ENCODE measurements at regions not wholly inside any gene's neighbourhood (a gene's known extent, or its start where the extent isn't known, plus 50 kb on each side); places are given as distances from the start of the nearest gene placed in this dataset.

DNA sequence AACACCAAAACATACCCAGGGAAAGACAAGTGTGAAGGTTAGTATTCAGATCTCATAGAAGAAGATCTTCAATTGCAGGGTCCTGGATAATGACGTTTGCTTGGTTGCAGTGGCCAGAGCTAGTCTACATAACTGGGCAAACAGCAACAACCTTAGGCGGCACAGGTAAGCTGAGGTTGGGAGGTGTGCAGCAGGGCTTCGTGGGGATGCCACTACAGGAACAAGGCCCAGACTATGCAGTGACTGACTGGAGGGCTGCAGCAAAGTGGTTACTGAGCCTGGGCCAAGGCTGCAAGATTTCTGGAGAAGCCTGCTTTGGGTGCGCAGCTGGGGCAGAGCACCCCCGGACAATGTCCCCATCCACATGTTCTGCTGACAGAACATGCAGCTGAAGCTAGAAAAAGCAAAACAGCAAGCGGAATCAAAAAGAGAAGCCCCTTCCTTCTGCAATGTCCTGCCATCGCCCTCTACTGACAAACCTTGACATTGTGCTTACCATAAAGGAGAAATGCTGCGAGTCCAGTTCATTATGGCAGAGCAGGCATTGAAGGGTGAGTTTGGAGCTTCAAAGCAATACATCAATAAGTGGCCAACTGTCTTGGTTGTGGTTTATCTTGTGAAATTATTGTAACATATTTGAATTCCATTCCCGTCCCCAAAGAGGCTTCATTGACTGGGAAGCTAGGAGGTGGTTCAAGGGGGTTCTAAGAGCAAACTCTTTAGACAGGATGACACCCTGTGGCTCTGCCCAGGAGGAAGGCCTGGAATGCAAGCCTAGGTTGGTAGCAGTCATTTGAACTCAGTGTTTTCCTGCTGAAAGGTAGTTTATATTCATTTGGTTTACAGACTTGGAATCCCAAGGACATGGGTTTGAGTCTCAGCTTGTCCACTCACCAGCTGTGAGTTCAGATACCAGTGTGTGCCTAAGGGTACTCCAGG, 217.0 kb downstream of the PDCD6IP start:
- no peak for TF ChIP-seq POLR2AphosphoS5 (IDR thresholded peaks at IDR 0.05; ENCODE audit: low read depth, low read length)
- FAIRE-seq (no peak), DNase-seq (ENCODE audit: insufficient read length, low spot score) (no peak)

DNA sequence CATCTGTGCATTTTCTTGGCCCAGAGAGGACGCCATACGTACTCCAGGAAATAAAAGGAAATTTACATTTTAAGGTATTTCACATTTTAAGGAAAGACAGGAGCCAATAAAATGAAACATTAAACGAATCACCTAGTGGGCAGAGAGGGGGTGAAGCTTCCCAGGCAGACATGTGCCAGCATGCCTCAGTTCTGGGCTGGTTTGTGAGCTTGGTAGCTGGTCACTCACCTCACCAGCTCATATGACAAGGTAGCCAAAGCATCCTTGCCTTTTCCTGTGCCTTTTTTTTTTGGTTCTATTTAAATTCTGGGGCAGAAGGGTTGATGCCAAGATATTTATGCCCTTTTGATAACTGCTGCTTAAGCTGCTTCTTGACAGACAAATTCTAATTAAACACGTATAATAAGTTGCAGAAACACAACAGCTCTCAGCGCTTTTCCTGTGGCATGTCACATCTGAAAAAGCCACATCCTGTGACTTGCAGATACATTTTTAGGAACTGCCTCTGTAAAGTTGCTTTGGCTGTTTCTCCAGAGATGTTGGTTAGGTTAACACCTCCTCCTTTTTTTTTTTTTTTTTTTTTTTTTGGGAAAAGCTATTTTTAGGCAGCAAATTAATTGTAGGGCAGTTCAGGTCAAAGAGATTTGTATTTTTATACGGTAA, 218.6 kb downstream of the PDCD6IP start:
- no peak for TF ChIP-seq PAX5 (IDR thresholded peaks at IDR 0.05; ENCODE audit: insufficient read depth, low read length, severe bottlenecking)
- TF ChIP-seq SPI1 (IDR thresholded peaks at IDR 0.05; ENCODE audit: low read depth, low read length), result 0 out of 2 replicates have a peak, but pooled peaks have one; percentile 20
- no peak for DNase-seq (ENCODE audit: insufficient read length, low spot score)
- no peak for FAIRE-seq

DNA sequence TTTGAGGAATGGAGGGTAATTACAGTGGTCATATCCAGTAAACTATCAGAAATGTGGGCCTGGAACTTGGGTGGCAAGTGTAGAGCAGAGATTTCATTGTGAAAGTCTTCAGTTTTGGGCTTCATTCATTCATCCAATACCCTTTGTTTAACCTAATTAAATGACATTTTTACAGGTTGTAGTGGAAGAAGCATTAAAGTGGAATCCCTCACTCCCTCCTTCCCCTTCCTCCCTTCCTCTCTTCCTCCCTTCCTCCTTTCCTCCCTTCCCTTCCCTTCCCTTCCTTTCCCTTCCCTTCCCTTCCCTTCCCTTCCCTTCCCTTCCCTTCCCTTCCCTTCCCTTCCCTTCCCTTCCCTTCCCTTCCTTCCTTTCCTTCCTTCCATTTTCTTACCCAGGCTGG, 219.3 kb downstream of the PDCD6IP start:
- TF ChIP-seq TAF1 (IDR thresholded peaks at IDR 0.05; ENCODE audit: low read depth, low read length) (no peak), SPI1 (IDR thresholded peaks at IDR 0.05; ENCODE audit: low read depth, low read length) (no peak), POLR2AphosphoS5 (IDR thresholded peaks at IDR 0.05; ENCODE audit: low read depth, low read length) (no peak), PAX5 (IDR thresholded peaks at IDR 0.05; ENCODE audit: insufficient read depth, low read length, severe bottlenecking) (no peak), POLR2A (IDR thresholded peaks at IDR 0.05; ENCODE audit: low read depth, low read length) (no peak), POU2F2 (IDR thresholded peaks at IDR 0.05; ENCODE audit: low read depth, low read length) (no peak)
- FAIRE-seq, result no peak
- DNase-seq (ENCODE audit: insufficient read length, low spot score), result no peak

DNA sequence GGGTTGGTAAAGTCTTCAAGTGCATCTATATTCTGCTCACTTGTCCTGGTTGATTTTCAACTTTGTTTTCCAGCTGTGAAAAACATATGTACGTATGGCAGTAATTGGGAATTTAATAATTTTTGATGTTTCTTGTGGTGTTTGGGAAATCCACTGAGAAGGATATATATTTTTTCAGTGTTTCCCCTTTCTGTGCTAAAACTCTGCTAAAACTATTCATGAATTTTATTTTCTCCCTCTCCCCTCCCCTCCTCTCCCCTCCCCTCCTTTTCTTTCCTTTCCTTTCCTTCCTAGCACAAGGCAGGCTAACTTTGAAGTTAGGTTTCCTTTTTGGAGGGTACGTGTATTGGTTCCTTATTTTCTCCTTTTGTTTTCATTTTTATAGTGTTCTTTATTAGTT, 220.7 kb downstream of the PDCD6IP start:
- TF ChIP-seq SPI1 (IDR thresholded peaks at IDR 0.05; ENCODE audit: low read depth, low read length) (no peak), POU2F2 (IDR thresholded peaks at IDR 0.05; ENCODE audit: low read depth, low read length) (no peak), TAF1 (IDR thresholded peaks at IDR 0.05; ENCODE audit: low read depth, low read length) (no peak)
- no peak for FAIRE-seq
- no peak for DNase-seq (ENCODE audit: insufficient read length, low spot score)

DNA sequence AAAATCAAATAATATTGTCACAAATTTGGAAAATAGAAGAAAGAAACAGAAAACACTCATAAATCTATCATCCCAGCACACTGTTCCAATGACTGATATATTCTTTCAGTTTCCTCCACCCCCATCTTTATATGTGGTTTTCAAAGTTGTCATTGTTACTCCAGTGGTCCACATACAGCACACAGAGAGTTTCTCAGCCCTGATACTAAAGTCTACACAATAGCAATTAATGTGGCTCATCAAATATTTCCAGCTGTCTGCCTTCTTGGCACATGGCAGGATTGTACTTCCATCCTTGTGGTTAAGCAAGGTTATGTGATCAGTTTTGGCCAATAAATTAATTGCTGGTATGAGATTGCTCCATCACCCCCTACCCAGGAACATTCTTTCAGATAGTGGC, 221.7 kb downstream of the PDCD6IP start:
- peak; percentile 28 for FAIRE-seq
- no peak for DNase-seq (ENCODE audit: insufficient read length, low spot score)
- TF ChIP-seq POLR2A (IDR thresholded peaks at IDR 0.05; ENCODE audit: low read depth, low read length), result no peak
- TF ChIP-seq SPI1 (IDR thresholded peaks at IDR 0.05; ENCODE audit: low read depth, low read length), result no peak
- TF ChIP-seq TAF1 (IDR thresholded peaks at IDR 0.05; ENCODE audit: low read depth, low read length), result no peak

DNA sequence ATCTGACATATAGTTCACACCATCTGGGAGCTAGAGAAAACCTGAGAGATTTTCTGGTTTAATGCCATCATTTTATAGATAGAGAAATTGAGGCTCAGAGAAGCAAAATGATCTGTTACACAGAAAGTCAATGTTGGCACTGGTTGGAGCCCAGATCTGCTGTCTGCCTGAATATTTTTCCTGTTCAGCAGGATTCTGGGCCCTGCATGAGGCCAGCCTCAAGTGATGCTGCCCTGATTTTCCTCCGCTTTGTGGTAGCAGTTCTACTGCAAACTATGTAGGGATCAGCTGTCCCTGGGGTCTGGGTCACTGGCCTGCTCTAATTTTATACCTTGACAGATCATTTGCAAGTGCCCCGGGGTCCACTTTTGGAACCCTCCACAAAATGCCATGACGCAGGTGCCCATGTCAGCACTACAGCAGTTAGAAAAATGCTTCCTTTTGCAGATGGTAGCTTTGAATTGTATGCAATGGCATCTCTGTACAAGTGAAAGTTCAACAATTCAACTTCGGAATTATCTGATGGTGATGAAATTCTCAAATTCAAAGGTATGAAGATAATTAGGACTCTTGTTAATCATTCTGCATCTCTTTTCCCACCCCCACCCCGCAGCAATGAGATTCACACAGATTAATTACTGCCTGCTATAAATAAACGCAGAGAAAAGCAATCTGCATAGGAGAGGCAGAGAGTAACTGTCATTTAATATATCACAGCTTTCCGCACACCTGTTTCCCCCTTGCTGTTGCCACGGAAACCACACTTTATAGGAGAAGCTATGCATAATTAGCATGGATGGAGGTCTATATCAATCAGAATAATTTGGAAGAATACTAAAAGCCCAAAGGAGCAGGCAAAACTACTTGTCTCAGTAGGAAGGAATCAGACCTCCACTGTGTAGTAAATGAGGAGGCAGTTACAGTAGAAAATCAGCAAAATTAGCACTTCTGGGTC, 222.6 kb downstream of the PDCD6IP start:
- TF ChIP-seq PAX5 (IDR thresholded peaks at IDR 0.05; ENCODE audit: insufficient read depth, low read length, severe bottlenecking) (no peak), TAF1 (IDR thresholded peaks at IDR 0.05; ENCODE audit: low read depth, low read length) (no peak), POLR2AphosphoS5 (IDR thresholded peaks at IDR 0.05; ENCODE audit: low read depth, low read length) (no peak), SPI1 (IDR thresholded peaks at IDR 0.05; ENCODE audit: low read depth, low read length) (no peak), POLR2A (IDR thresholded peaks at IDR 0.05; ENCODE audit: low read depth, low read length) (no peak), POU2F2 (IDR thresholded peaks at IDR 0.05; ENCODE audit: low read depth, low read length) (no peak)
- DNase-seq (ENCODE audit: insufficient read length, low spot score) (no peak), FAIRE-seq (no peak)

DNA sequence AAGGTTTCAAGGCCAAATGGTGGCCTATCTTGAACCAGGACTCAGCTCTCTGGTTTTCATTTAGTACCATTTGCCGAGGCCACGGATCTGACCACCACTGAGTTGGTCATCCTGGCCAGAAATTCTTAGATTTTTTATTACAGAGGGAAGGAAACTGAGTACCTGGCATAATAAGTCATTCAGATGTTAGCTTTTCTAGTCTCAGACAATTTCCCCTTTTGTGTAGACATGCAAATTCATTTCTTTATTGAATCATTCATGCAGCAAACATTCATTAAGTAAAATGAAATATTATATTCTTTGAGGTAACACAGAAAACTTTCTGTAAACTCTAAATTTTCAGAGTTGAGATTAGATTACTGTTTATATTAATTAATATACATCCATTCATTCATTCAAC, 223.7 kb downstream of the PDCD6IP start:
- DNase-seq (ENCODE audit: insufficient read length, low spot score), result no peak
- FAIRE-seq, result no peak
- TF ChIP-seq SPI1 (IDR thresholded peaks at IDR 0.05; ENCODE audit: low read depth, low read length), result no peak
- no peak for TF ChIP-seq POU2F2 (IDR thresholded peaks at IDR 0.05; ENCODE audit: low read depth, low read length)

DNA sequence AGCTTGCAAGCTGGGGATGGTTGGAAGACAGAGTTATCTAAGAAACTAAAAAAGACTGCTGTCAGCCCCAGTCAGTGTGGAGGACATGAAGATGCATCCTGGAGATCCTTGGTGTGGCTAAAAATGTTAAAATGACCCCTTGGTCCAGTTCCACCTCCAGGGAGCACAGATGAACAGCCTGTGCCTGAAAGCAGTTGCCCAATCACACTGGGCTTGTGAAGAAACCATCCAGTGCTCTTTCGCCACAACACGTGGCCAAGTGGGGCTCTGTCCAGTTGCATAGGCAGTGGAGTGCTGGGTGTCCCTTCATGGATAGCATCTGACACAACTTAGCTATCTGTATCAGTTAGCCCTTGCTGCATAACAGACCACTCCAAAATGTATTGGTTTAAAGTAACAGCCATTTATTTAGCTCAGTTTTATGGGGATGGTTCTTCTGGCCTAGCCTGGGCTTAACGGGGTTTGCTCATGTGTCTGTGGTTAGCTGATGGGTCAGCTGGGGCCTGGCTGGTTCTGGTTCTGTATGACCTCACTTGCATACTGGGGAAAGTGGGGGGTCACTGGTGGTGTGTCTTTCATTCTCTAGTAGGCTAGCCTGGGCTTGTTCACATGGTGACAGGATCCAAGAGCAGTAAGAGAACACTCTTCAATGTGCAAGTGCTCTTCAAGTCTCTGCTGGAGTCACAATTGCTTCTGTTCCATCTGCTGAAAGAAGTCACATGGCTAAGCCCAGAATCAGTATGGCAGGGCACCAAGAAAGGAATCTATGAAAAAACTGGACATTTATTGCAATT, 226.2 kb downstream of the PDCD6IP start:
- DNase-seq (ENCODE audit: insufficient read length, low spot score) (no peak), FAIRE-seq (no peak)
- TF ChIP-seq TAF1 (IDR thresholded peaks at IDR 0.05; ENCODE audit: low read depth, low read length) (no peak), POU2F2 (IDR thresholded peaks at IDR 0.05; ENCODE audit: low read depth, low read length) (no peak), PAX5 (IDR thresholded peaks at IDR 0.05; ENCODE audit: insufficient read depth, low read length, severe bottlenecking) (no peak), POLR2AphosphoS5 (IDR thresholded peaks at IDR 0.05; ENCODE audit: low read depth, low read length) (no peak), SPI1 (IDR thresholded peaks at IDR 0.05; ENCODE audit: low read depth, low read length) (no peak), POLR2A (IDR thresholded peaks at IDR 0.05; ENCODE audit: low read depth, low read length) (no peak)

DNA sequence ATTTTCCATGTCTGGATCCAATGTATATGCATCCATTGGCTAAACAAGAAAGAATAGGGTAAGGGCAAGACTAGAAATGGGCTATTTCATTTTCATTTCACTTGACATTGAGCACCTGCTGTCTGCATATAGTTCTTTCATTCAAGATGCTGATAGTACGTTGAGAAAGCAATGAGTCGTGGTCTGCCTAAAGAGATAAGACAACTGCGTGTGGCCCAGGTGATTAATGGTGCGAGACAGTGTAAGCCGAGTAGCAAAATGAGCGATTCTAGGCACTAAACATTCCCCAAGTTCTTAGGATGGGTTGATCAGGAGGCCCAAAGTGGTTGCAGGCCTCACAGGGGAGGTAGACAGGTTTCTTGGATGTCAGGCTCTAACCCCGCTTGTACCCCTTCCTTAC, 235.4 kb downstream of the PDCD6IP start:
- no peak for FAIRE-seq

More for the DNA sequence above, 235.4 kb downstream of the PDCD6IP start:
- no peak for DNase-seq (ENCODE audit: insufficient read length, low spot score)
- TF ChIP-seq SPI1 (IDR thresholded peaks at IDR 0.05; ENCODE audit: low read depth, low read length), result no peak
- TF ChIP-seq POU2F2 (IDR thresholded peaks at IDR 0.05; ENCODE audit: low read depth, low read length), result no peak
- no peak for TF ChIP-seq TAF1 (IDR thresholded peaks at IDR 0.05; ENCODE audit: low read depth, low read length)
- no peak for TF ChIP-seq POLR2A (IDR thresholded peaks at IDR 0.05; ENCODE audit: low read depth, low read length)
- TF ChIP-seq POLR2AphosphoS5 (IDR thresholded peaks at IDR 0.05; ENCODE audit: low read depth, low read length), result no peak
- TF ChIP-seq PAX5 (IDR thresholded peaks at IDR 0.05; ENCODE audit: insufficient read depth, low read length, severe bottlenecking), result no peak
